ENCODE measurements at regions not wholly inside any gene's neighbourhood (a gene's known extent, or its start where the extent isn't known, plus 50 kb on each side); places are given as distances from the start of the nearest gene placed in this dataset.

DNA sequence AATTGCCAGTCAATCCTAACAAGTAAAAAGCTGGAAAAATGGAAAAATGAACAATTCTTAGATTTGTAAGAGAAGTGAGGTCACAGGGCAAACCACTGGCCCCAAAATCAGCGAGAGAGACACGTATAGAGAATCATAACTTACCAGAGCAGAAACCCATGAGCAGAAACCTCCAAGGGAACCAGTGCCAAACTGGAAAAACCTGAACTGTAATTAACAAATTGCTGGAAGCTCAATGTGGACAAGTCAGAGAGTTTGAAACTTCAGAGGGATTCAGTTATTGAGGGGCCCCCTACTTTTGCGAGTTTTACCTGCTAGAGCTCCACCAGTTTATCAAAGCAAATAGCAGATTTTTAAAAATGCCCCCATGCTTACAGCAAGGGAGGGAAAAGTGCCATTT lies 119.0 kb downstream of the C7orf25 start:
- no peaks in the 10 kb centered on the region for H3K27me3 ChIP-seq (ENCODE audit: insufficient read depth, low read length)
- H3K4me3 ChIP-seq (ENCODE audit: low read length) = no peak overlapping the region
- no peaks in the 10 kb centered on the region for H3K36me3 ChIP-seq (ENCODE audit: insufficient read depth, low read length)
- no peaks in the 10 kb centered on the region for H3K4me1 ChIP-seq (ENCODE audit: insufficient read depth, low read length)
- no peak overlapping the region for H2AFZ ChIP-seq (ENCODE audit: low read depth, low read length)
- H3K9me3 ChIP-seq (ENCODE audit: low read length) = no peaks in the 10 kb centered on the region

GRCh38 chr7:42790196-42790595 lies 121.7 kb downstream of the C7orf25 start:
- Histone ChIP-seq H3K4me3 (ENCODE audit: low read length) (no peak overlapping the region), H3K9me3 (ENCODE audit: low read length) (no peaks in the 10 kb centered on the region), H3K36me3 (ENCODE audit: insufficient read depth, low read length) (no peaks in the 10 kb centered on the region), H3K27me3 (ENCODE audit: insufficient read depth, low read length) (no peaks in the 10 kb centered on the region), H3K4me1 (ENCODE audit: insufficient read depth, low read length) (no peaks in the 10 kb centered on the region), H2AFZ (ENCODE audit: low read depth, low read length) (no peak overlapping the region)

- H2AFZ ChIP-seq (ENCODE audit: low read depth, low read length) = no peak overlapping the region
- H3K36me3 ChIP-seq (ENCODE audit: insufficient read depth, low read length) = no peaks in the 10 kb centered on the region
- H3K9me3 ChIP-seq (ENCODE audit: low read length) = peaks cover 4% of the 10 kb centered on the region
- H3K4me1 ChIP-seq (ENCODE audit: insufficient read depth, low read length) = no peaks in the 10 kb centered on the region
- H3K4me3 ChIP-seq (ENCODE audit: low read length) = no peak overlapping the region
- no peaks in the 10 kb centered on the region for H3K27me3 ChIP-seq (ENCODE audit: insufficient read depth, low read length)
These were observed 137.4 kb downstream of the C7orf25 start for GRCh38 chr7:42774436-42774835.

DNA sequence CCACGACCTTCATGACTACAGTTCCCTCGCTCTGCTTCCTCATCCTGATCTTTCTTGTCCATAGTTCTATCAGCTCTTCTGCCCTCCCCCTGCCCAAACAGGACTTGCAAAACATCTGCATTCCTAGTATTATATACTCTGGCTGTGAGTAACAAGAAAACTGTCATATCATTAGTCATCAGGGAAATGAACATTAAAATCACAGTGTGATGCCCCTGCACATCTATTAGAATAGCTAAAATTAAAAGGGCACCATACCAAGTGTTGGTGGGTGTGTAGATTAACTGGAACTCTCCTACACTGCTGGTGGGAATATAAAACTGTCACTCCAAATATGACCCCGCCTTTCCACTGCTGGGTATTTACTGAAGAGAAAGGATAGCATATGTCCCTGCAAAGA lies 141.8 kb downstream of the C7orf25 start:
- Histone ChIP-seq H3K4me1 (ENCODE audit: insufficient read depth, low read length) (no peaks in the 10 kb centered on the region), H2AFZ (ENCODE audit: low read depth, low read length) (no peak overlapping the region), H3K27me3 (ENCODE audit: insufficient read depth, low read length) (no peaks in the 10 kb centered on the region), H3K4me3 (ENCODE audit: low read length) (no peak overlapping the region), H3K9me3 (ENCODE audit: low read length) (no peaks in the 10 kb centered on the region), H3K36me3 (ENCODE audit: insufficient read depth, low read length) (no peaks in the 10 kb centered on the region)

DNA sequence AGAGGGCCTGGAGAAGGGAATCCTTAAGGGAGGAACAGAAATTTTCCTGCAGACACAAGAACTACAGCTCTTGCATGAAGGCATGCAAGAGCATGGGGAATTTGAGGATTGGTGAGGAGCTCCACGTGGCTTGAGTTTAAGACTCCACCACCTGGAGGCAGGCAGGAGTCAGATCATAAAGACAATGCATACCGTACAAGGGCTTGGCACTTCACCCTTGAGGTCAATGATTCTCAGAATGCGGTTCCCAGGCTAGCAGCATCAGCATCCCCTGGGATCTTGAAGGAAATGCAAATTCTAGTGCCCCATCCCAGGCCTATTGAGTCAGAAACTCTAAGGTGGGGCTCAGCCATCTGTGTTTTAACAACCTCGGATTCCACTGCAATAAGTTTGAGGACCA lies 143.8 kb downstream of the C7orf25 start:
- Histone ChIP-seq H3K36me3 (ENCODE audit: insufficient read depth, low read length) (no peaks in the 10 kb centered on the region), H3K27me3 (ENCODE audit: insufficient read depth, low read length) (no peaks in the 10 kb centered on the region), H3K4me3 (ENCODE audit: low read length) (no peak overlapping the region), H2AFZ (ENCODE audit: low read depth, low read length) (no peak overlapping the region), H3K9me3 (ENCODE audit: low read length) (no peaks in the 10 kb centered on the region), H3K4me1 (ENCODE audit: insufficient read depth, low read length) (no peaks in the 10 kb centered on the region)

DNA sequence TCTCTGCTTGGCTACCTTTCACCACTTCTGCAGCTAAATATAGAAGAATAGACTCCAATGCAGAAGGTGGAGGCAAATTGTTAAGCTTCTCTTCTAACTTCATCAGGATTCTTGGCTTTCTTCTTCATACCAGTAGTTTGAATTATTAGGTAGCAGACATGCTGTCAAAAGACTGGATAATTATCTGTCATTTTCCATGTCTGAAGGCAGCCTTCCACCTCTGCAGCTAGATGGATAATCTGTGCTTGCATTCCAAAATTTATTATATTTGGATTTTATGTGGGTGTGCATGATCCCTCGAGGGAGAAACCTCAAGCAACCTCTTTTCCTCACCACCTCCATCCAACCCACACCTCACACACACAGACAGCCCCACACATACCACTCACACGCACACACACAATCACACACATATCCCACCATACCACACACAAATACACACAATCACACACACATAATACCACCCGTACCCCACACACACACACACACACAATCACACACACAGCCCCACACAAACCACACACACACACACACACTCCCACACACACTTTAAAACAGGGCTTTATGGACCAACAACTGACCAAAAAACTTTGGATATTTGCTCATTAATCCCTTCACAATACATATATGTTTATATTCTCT lies 145.0 kb downstream of the C7orf25 start:
- no peaks in the 10 kb centered on the region for H3K4me1 ChIP-seq (ENCODE audit: insufficient read depth, low read length)
- no peaks in the 10 kb centered on the region for H3K36me3 ChIP-seq (ENCODE audit: insufficient read depth, low read length)
- no peak overlapping the region for H2AFZ ChIP-seq (ENCODE audit: low read depth, low read length)
- no peaks in the 10 kb centered on the region for H3K27me3 ChIP-seq (ENCODE audit: insufficient read depth, low read length)
- H3K9me3 ChIP-seq (ENCODE audit: low read length) = no peaks in the 10 kb centered on the region
- no peak overlapping the region for H3K4me3 ChIP-seq (ENCODE audit: low read length)

DNA sequence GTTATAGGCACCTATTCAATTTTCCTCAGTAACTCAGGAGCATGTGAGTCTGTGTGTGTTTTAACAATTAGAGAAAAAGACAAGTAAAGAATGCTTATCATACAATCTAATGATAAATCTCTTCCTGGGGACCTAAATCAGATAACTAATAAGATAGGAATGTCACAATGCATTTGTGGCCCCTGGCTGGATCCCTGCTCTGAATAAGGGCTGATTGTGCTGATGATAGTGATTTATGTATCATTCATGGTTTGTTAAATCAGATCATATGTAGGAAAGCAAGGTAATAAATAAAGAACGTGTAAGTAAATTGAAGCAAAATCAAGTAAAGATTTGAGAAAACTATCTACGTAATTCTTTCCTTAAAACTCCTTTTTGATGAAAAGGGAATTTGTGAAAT lies 145.9 kb downstream of the C7orf25 start:
- Histone ChIP-seq H3K4me1 (ENCODE audit: insufficient read depth, low read length) (no peaks in the 10 kb centered on the region), H3K27me3 (ENCODE audit: insufficient read depth, low read length) (no peaks in the 10 kb centered on the region), H2AFZ (ENCODE audit: low read depth, low read length) (no peak overlapping the region), H3K4me3 (ENCODE audit: low read length) (no peak overlapping the region), H3K36me3 (ENCODE audit: insufficient read depth, low read length) (no peaks in the 10 kb centered on the region), H3K9me3 (ENCODE audit: low read length) (no peaks in the 10 kb centered on the region)

GRCh38 chr7:42763137-42763551 lies 148.7 kb downstream of the C7orf25 start:
- Histone ChIP-seq H3K4me3 (ENCODE audit: low read length) (no peak overlapping the region), H3K36me3 (ENCODE audit: insufficient read depth, low read length) (no peaks in the 10 kb centered on the region), H2AFZ (ENCODE audit: low read depth, low read length) (no peak overlapping the region), H3K27me3 (ENCODE audit: insufficient read depth, low read length) (no peaks in the 10 kb centered on the region), H3K9me3 (ENCODE audit: low read length) (no peaks in the 10 kb centered on the region), H3K4me1 (ENCODE audit: insufficient read depth, low read length) (no peaks in the 10 kb centered on the region)

- Histone ChIP-seq H3K9me3 (ENCODE audit: low read length) (no peaks in the 10 kb centered on the region), H2AFZ (ENCODE audit: low read depth, low read length) (no peak overlapping the region), H3K36me3 (ENCODE audit: insufficient read depth, low read length) (no peaks in the 10 kb centered on the region), H3K4me3 (ENCODE audit: low read length) (no peak overlapping the region), H3K27me3 (ENCODE audit: insufficient read depth, low read length) (no peaks in the 10 kb centered on the region), H3K4me1 (ENCODE audit: insufficient read depth, low read length) (peaks cover 4% of the 10 kb centered on the region)
These were observed 150.4 kb downstream of the C7orf25 start for GRCh38 chr7:42761486-42761885.

GRCh38 chr7:42758124-42758523 lies 153.7 kb downstream of the C7orf25 start:
- no peaks in the 10 kb centered on the region for H3K9me3 ChIP-seq (ENCODE audit: low read length)
- no peaks in the 10 kb centered on the region for H3K36me3 ChIP-seq (ENCODE audit: insufficient read depth, low read length)
- peaks cover 20% of the 10 kb centered on the region for H3K4me1 ChIP-seq (ENCODE audit: insufficient read depth, low read length)
- H3K4me3 ChIP-seq (ENCODE audit: low read length) = no peak overlapping the region
- no peak overlapping the region for H2AFZ ChIP-seq (ENCODE audit: low read depth, low read length)
- no peaks in the 10 kb centered on the region for H3K27me3 ChIP-seq (ENCODE audit: insufficient read depth, low read length)

GRCh38 chr7:42756841-42757240 lies 155.0 kb downstream of the C7orf25 start:
- Histone ChIP-seq H3K27me3 (ENCODE audit: insufficient read depth, low read length) (no peaks in the 10 kb centered on the region), H3K9me3 (ENCODE audit: low read length) (no peaks in the 10 kb centered on the region), H2AFZ (ENCODE audit: low read depth, low read length) (no peak overlapping the region), H3K36me3 (ENCODE audit: insufficient read depth, low read length) (no peaks in the 10 kb centered on the region), H3K4me3 (ENCODE audit: low read length) (no peak overlapping the region), H3K4me1 (ENCODE audit: insufficient read depth, low read length) (peaks cover 27% of the 10 kb centered on the region)

DNA sequence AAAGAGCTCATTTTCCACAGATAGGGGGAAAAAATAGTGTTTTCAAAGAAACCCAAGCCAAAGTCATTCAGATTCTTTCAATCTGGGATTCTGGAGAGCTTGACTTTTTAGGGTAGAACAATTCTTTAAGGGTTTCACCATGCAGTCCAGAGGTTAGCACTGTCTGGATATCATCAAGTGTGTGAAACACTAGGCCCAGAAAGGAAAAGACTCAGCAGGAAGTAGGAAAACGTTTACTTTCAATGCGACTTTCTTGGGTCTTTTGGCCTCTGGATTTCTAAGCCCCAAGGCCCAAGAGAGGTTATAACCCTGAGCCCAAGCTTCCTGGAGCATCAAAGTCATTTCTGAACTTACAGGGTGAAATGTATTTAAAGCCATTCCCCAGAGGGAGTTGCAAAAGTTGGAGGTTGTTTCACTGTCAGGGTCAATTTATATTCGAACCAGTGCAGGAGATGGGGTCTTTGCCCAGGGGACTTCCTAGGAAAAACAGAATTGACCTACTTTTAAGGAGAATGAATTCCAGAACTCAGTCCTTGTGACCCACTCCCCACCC lies 158.0 kb downstream of the C7orf25 start:
- H3K27me3 ChIP-seq (ENCODE audit: insufficient read depth, low read length) = no peaks in the 10 kb centered on the region
- H3K9me3 ChIP-seq (ENCODE audit: low read length) = no peaks in the 10 kb centered on the region
- H3K4me3 ChIP-seq (ENCODE audit: low read length) = no peak overlapping the region
- H2AFZ ChIP-seq (ENCODE audit: low read depth, low read length) = peak overlapping the region; percentile 77
- H3K4me1 ChIP-seq (ENCODE audit: insufficient read depth, low read length) = peaks cover 27% of the 10 kb centered on the region
- H3K36me3 ChIP-seq (ENCODE audit: insufficient read depth, low read length) = no peaks in the 10 kb centered on the region

DNA sequence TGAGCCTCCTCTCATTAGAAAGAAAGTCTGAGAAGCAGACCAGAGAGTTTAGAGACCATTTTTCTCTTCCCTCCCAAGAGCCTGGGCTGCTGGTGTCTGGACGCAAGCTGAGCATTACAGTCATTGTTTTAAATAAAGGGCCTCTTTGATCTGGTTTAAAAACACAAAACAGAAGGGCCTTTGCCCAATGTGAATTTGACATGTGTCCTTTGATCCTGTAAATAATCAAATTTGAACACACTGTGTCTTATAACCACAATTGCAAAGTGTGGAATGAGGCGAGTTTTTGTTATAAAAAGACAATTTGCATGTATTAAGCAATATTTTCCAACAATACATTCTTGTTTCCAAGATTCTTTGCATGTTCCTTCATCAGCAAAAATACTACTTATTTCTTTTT lies 158.5 kb downstream of the C7orf25 start:
- no peaks in the 10 kb centered on the region for H3K9me3 ChIP-seq (ENCODE audit: low read length)
- H3K27me3 ChIP-seq (ENCODE audit: insufficient read depth, low read length) = no peaks in the 10 kb centered on the region
- no peaks in the 10 kb centered on the region for H3K36me3 ChIP-seq (ENCODE audit: insufficient read depth, low read length)
- peak overlapping the region; percentile 77 for H2AFZ ChIP-seq (ENCODE audit: low read depth, low read length)
- H3K4me1 ChIP-seq (ENCODE audit: insufficient read depth, low read length) = peaks cover 27% of the 10 kb centered on the region
- no peak overlapping the region for H3K4me3 ChIP-seq (ENCODE audit: low read length)

DNA sequence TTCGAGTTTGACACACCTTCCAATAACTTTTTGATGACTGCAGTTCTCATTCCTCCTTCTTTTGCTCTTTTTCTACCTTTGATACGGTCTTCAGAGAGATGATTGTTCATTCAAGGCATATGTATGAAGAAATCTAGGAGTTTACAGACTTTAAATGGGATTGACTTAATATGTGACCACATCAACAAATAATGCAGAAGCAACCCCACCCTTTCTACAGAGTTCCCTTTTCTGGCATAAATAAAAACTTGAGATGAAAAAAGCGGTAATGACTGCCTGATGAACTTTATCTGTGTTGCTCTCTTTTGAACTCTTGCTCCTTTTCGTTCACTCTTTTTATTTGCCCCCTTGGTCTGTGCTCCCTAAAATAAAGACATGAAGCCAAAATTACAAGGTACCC lies 161.7 kb downstream of the C7orf25 start:
- Histone ChIP-seq H2AFZ (ENCODE audit: low read depth, low read length) (no peak overlapping the region), H3K36me3 (ENCODE audit: insufficient read depth, low read length) (no peaks in the 10 kb centered on the region), H3K4me3 (ENCODE audit: low read length) (no peak overlapping the region), H3K27me3 (ENCODE audit: insufficient read depth, low read length) (no peaks in the 10 kb centered on the region), H3K4me1 (ENCODE audit: insufficient read depth, low read length) (peaks cover 33% of the 10 kb centered on the region), H3K9me3 (ENCODE audit: low read length) (no peaks in the 10 kb centered on the region)
